GM12878 (cell line): ENCODE measurements at regions not wholly inside any gene's neighbourhood (a gene's known extent, or its start where the extent isn't known, plus 50 kb on each side); places are given as distances from the start of the nearest gene placed in this dataset.

Experiments
- EP300 ChIP-seq, 2 experiments: fragments of 150-350 bp in 1 of 2; IDR thresholded peaks; 2 replicates each; pipeline ENCODE4 v1.6.1; 2011 to 2012; ENCODE audit warnings: low read depth in 2 of 2, low read length in 2 of 2, borderline replicate concordance in 1 of 2, improper control_type of control experiment in 1 of 2, inconsistent platforms in 1 of 2; ENCODE audit not compliant: control insufficient read depth in 1 of 2
- FOXM1 ChIP-seq: IDR thresholded peaks from 2 replicates; pipeline ENCODE4 v1.6.1; 2012; ENCODE audit warnings: low read depth, mild to moderate bottlenecking, inconsistent platforms, low read length, moderate library complexity
- POLR2AphosphoS2 ChIP-seq: IDR thresholded peaks from 2 replicates; pipeline ENCODE4 v1.6.1; 2011; ENCODE audit warnings: low read depth, mild to moderate bottlenecking, low read length, improper control_type of control experiment, moderate library complexity

DNA sequence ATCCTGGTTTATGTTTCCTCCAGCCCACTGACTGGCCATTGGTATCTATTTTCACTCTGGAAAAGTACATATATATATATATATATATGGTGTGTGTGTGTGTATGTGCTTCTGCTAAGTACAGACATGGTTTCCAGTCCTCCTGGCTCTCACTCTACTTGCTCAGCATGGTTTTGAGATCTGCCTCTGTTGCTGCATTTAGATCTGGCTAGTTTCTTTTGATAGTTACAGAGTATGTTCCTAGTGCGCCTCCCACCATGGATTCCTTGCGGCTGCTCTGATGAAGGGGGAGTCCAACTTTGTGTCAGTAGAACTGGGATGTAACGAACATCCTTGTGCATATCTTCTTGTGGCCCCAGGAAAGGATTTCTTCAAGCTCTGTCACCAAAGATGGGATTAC, 274.1 kb downstream of the MIAT start:
- no peak for TF ChIP-seq FOXM1
- TF ChIP-seq EP300 (IDR thresholded peaks at IDR 0.05; ENCODE audit: borderline replicate concordance in 1 of 2, control insufficient read depth in 1 of 2, low read depth in 2 of 2, low read length in 2 of 2), result no peak
- no peak for TF ChIP-seq POLR2AphosphoS2
